Sigmoid colon (tissue), 6 donors: ENCODE measurements at regions not wholly inside any gene's neighbourhood (a gene's known extent, or its start where the extent isn't known, plus 50 kb on each side); places are given as distances from the start of the nearest gene placed in this dataset.

Experiments
- DNase-seq: peaks from one replicate; pipeline ENCODE4 v3.0.0-alpha.2; 2019
- H3K27ac ChIP-seq, 4 donors: fragments of 200-600 bp; sonication (generic); one replicate each; pipeline ENCODE4 v1.5.1; 2016 to 2019; ENCODE audit warnings: mild to moderate bottlenecking in 1 of 4
- H3K27me3 ChIP-seq, 3 donors: fragments of 200-600 bp; sonication (generic); one replicate each; pipeline ENCODE4 v1.5.1; 2019; ENCODE audit warnings: mild to moderate bottlenecking in 1 of 3
- H3K36me3 ChIP-seq, 4 donors: fragments of 200-600 bp; sonication (generic); one replicate each; pipeline ENCODE4 v1.5.1; 2016 to 2019
- H3K4me1 ChIP-seq, 4 donors: fragments of 200-600 bp; sonication (generic); one replicate each; pipeline ENCODE4 v1.5.1; 2017 to 2019
- H3K4me3 ChIP-seq, 4 donors: fragments of 200-600 bp; sonication (generic); one replicate each; pipeline ENCODE4 v1.5.1; 2017 to 2019; ENCODE audit warnings: mild to moderate bottlenecking in 2 of 4, moderate library complexity in 1 of 4
- H3K9me3 ChIP-seq, 4 donors: fragments of 200-600 bp in 3 of 4; sonication (generic) in 3 of 4; one replicate each; pipeline versions ENCODE4 v1.5.1 to v1.6.1; 2013 to 2019
- CTCF ChIP-seq, 4 experiments: fragments of 450-650 bp in 3 of 4; fragments of 200-600 bp in 1 of 4; IDR thresholded peaks; one replicate each; pipeline ENCODE4 v1.5.1; 2016 to 2019; ENCODE audit warnings: antibody characterized with exemption in 4 of 4, mild to moderate bottlenecking in 3 of 4, moderate library complexity in 2 of 4
- EP300 ChIP-seq, 4 donors: sonication (generic); formaldehyde crosslinking; IDR thresholded peaks; one replicate each; pipeline ENCODE4 v1.6.1; 2017; ENCODE audit warnings: antibody characterized with exemption in 4 of 4
- POLR2A ChIP-seq, 2 donors: fragments of 450-650 bp; IDR thresholded peaks; one replicate each; pipeline ENCODE4 v1.6.1; 2016; ENCODE audit warnings: antibody characterized with exemption in 2 of 2, mild to moderate bottlenecking in 2 of 2, moderate library complexity in 2 of 2
- POLR2AphosphoS5 ChIP-seq, 4 donors: sonication (generic); formaldehyde crosslinking; IDR thresholded peaks; one replicate each; pipeline ENCODE4 v1.6.1; 2017; ENCODE audit warnings: antibody characterized with exemption in 4 of 4
- WGBS, 2 donors: extraction: QIAGEN DNeasy Blood & Tissue Kit; methylation state at CpG; one replicate each; pipeline ENCODE4 v1.1.7; 2013; 5-methylcytosine and 5-hydroxymethylcytosine counted together
- intact Hi-C: fragments of 100-400 bp; cut with DNase I; formaldehyde crosslinking; loops from one replicate; pipeline ENCODE4 v1.15.1; 2023
- donor health status: healthy with polysubstance abuse.
- donor health status: healthy.

DNA sequence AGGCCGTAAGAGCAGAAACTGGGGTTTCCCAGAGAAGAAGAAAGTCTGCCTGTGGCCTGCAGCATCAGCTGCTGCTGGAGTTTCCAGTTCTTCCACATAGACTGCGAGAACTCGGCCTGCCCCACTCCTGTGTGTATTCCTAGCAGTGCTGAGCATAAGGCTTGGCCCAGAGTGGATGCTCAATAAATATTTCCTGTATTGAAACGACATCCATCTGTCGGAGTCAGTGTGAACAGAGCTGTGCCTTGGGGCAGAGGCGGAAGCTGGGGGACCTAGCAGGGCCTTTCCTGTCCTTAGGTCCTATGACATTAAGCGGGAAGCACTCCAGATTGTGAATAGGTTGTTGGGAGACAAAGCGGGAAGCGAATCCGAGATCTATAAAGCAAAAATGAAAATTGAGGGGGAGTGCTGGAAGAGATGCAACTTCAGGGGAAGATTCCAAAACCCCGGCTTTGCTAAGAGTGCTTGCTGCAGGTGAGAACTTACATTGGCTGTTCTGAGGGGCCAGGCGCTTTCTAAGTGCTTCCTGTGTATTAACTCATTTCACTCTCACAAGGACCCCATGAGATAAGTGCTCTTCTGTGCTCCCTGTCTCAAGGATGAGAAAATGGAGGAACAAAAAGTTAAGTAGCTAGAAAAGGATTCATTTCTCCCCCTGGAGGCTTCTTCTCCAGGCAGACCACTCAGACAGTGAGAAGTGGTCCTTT, 76.1 kb upstream of the CXCL14 start:
- no peak overlapping the region for H3K4me3 ChIP-seq
- peaks cover 0 to 5% (median 0%) of the 10 kb centered on the region in 4 donors for H3K9me3 ChIP-seq
- H3K4me1 ChIP-seq, result no peaks in the 10 kb centered on the region
- H3K27me3 ChIP-seq, result no peaks in the 10 kb centered on the region
- intact Hi-C loops, result no loop called here
- H3K36me3 ChIP-seq, result no peaks in the 10 kb centered on the region
- TF ChIP-seq EP300 (IDR thresholded peaks at IDR 0.05) (no peak), POLR2A (IDR thresholded peaks at IDR 0.05) (no peak), CTCF (IDR thresholded peaks at IDR 0.05) (no peak)
- H3K27ac ChIP-seq, result no peak overlapping the region
- DNase-seq, result no peak
- WGBS, 2 donors, result 74 to 79% methylated on average over 12 of the region's 12 CpGs

GRCh38 chr5:135651156-135651555, 72.4 kb upstream of the CXCL14 start:
- TF ChIP-seq POLR2AphosphoS5 (IDR thresholded peaks at IDR 0.05) (no peak), CTCF (IDR thresholded peaks at IDR 0.05) (no peak), POLR2A (IDR thresholded peaks at IDR 0.05) (no peak), EP300 (IDR thresholded peaks at IDR 0.05) (no peak)
- no peak overlapping the region for H3K4me3 ChIP-seq
- peaks cover 0 to 6% (median 2%) of the 10 kb centered on the region in 4 donors for H3K4me1 ChIP-seq
- H3K27ac ChIP-seq, result no peak overlapping the region
- no peaks in the 10 kb centered on the region for H3K9me3 ChIP-seq
- no peaks in the 10 kb centered on the region for H3K27me3 ChIP-seq
- intact Hi-C loops, result no loop called here
- no peak for DNase-seq
- H3K36me3 ChIP-seq, result no peaks in the 10 kb centered on the region

DNA sequence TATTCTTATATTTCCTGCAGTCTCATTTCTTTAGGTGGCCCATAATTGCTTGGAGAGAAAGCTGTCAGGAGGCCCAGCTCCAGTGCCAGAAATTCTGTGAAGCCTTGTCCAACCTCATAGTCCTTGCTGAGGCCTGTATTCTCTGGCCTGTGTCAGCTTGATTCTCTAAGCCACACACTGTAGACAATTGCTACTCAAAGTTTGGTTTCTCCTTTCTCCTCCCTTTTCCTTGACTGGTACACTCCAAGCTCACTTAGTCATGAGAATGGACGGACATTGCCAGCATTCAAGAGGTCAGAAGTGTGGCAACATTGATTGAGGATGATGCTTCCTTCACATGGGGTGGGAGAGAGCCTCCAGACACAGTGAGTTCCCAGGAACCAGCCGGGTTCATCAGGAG, 71.3 kb upstream of the CXCL14 start:
- peaks cover 0 to 6% (median 2%) of the 10 kb centered on the region in 4 donors for H3K4me1 ChIP-seq
- H3K9me3 ChIP-seq, result no peaks in the 10 kb centered on the region
- TF ChIP-seq EP300 (IDR thresholded peaks at IDR 0.05), result no peak
- TF ChIP-seq CTCF (IDR thresholded peaks at IDR 0.05), result no peak
- TF ChIP-seq POLR2A (IDR thresholded peaks at IDR 0.05), result no peak
- TF ChIP-seq POLR2AphosphoS5 (IDR thresholded peaks at IDR 0.05), result no peak
- WGBS, 2 donors, result 79 to 85% methylated on average over 2 of the region's 2 CpGs
- no peaks in the 10 kb centered on the region for H3K27me3 ChIP-seq
- H3K4me3 ChIP-seq, result no peak overlapping the region
- no peak overlapping the region for H3K27ac ChIP-seq
- no peak for DNase-seq
- intact Hi-C loops, result no loop called here
- H3K36me3 ChIP-seq, result no peaks in the 10 kb centered on the region

GRCh38 chr5:135649435-135649834, 70.6 kb upstream of the CXCL14 start:
- Histone ChIP-seq H3K27me3 (no peaks in the 10 kb centered on the region), H3K36me3 (no peaks in the 10 kb centered on the region), H3K27ac (no peak overlapping the region), H3K4me1 (peaks cover 0 to 6% (median 2%) of the 10 kb centered on the region in 4 donors), H3K9me3 (no peaks in the 10 kb centered on the region), H3K4me3 (no peak overlapping the region)
- DNase-seq, result no peak
- TF ChIP-seq EP300 (IDR thresholded peaks at IDR 0.05), result no peak
- TF ChIP-seq POLR2A (IDR thresholded peaks at IDR 0.05), result no peak
- TF ChIP-seq POLR2AphosphoS5 (IDR thresholded peaks at IDR 0.05), result no peak
- no peak for TF ChIP-seq CTCF (IDR thresholded peaks at IDR 0.05)
- 87 to 90% methylated on average over 3 of the region's 3 CpGs for WGBS, 2 donors
- intact Hi-C loops, result no loop called here

- no peaks in the 10 kb centered on the region for H3K9me3 ChIP-seq
- DNase-seq, result no peak
- intact Hi-C loops, result loop anchor here (1.0 kb wide), 1 partner anchor 23 kb away; no protein-coding TSS in a partner anchor
- peaks cover 0 to 6% (median 2%) of the 10 kb centered on the region in 4 donors for H3K4me1 ChIP-seq
- H3K36me3 ChIP-seq, result no peaks in the 10 kb centered on the region
- WGBS, 2 donors, result 75 to 78% methylated on average over 2 of the region's 2 CpGs
- TF ChIP-seq EP300 (IDR thresholded peaks at IDR 0.05), result no peak
- TF ChIP-seq CTCF (IDR thresholded peaks at IDR 0.05), result no peak
- TF ChIP-seq POLR2AphosphoS5 (IDR thresholded peaks at IDR 0.05), result no peak
- no peak for TF ChIP-seq POLR2A (IDR thresholded peaks at IDR 0.05)
- no peaks in the 10 kb centered on the region for H3K27me3 ChIP-seq
- no peak overlapping the region for H3K27ac ChIP-seq
- no peak overlapping the region for H3K4me3 ChIP-seq
Observed at GRCh38 chr5:135648116-135648515, 69.3 kb upstream of the CXCL14 start.
